Spleen (tissue), 7 donors: ENCODE measurements at regions not wholly inside any gene's neighbourhood (a gene's known extent, or its start where the extent isn't known, plus 50 kb on each side); places are given as distances from the start of the nearest gene placed in this dataset.
"Not testable (repeated sequence)": the region's sequence is repeated elsewhere in the genome, so short reads cannot be mapped to it uniquely, and the experiment has no call there.

Experiments used
- CTCF ChIP-seq, 11 experiments: fragments of 200-600 bp in 7 of 11; fragments of 450-650 bp in 4 of 11; sonication (generic) in 4 of 11; IDR thresholded peaks in 8 of 11; conservative IDR thresholded peaks in 3 of 11; 1 replicate in 7 of 11; 2 replicates in 4 of 11; pipeline versions ENCODE4 v1.4.0 to v1.8.0; 2016 to 2021; ENCODE audit warnings: antibody characterized with exemption in 11 of 11, inconsistent platforms in 4 of 11, mild to moderate bottlenecking in 1 of 11
- POLR2A ChIP-seq, 3 donors: fragments of 450-650 bp; IDR thresholded peaks; one replicate each; pipeline ENCODE4 v1.5.1; 2017; ENCODE audit warnings: antibody characterized with exemption in 3 of 3, mild to moderate bottlenecking in 1 of 3
- donor health status: DM: no; HTN: no; CAD: no; lungs with moderate emphysema.
- donor health status: DM: no; HTN: no; CAD: no.
- donor health status: DM: no; HTN: no; CAD: no.

GRCh38 chr22:25462474-25463346, 101.8 kb upstream of the GRK3 start:
- TF ChIP-seq CTCF (IDR thresholded peaks at IDR 0.05 in 8 of 11, conservative IDR thresholded peaks at IDR 0.05 in 3 of 11), result peak; percentile 93 to 99 (median 97)
- not testable (repeated sequence) for TF ChIP-seq POLR2A (IDR thresholded peaks at IDR 0.05)
